Activated B cell treated with CpG ODN at 0.5 μM for 24 hours (primary cell): ENCODE measurements at regions not wholly inside any gene's neighbourhood (a gene's known extent, or its start where the extent isn't known, plus 50 kb on each side); places are given as distances from the start of the nearest gene placed in this dataset.

Experiments
- ATAC-seq: fragments of 200-7000 bp; cut with Tn5 transposase; one replicate; pipeline ENCODE4 v1.10.0; 2021; ENCODE audit warnings: low read depth, mild to moderate bottlenecking, moderate library complexity
- CTCF ChIA-PET: fragments of 350-600 bp; sonication (Branson Sonifier 250); formaldehyde crosslinking; loops from one replicate; lab custom pipeline; 2021; ENCODE audit warnings: antibody characterized with exemption; lab: Charles Lee
- POLR2A ChIA-PET: fragments of 350-600 bp; sonication (Branson Sonifier 250); formaldehyde crosslinking; loops from one replicate; lab custom pipeline; 2021; ENCODE audit warnings: antibody characterized with exemption; lab: Charles Lee
- DNase-seq: peaks from one replicate; pipeline ENCODE4 v3.0.0; 2022
- H3K27ac Mint-ChIP-seq: one replicate; pipeline ENCODE4 v1.8.0; 2020; ENCODE audit warnings: mixed read lengths
- H3K27me3 Mint-ChIP-seq: one replicate; pipeline ENCODE4 v1.8.0; 2021; ENCODE audit warnings: mixed read lengths
- H3K36me3 Mint-ChIP-seq: one replicate; pipeline ENCODE4 v1.8.0; 2021; ENCODE audit warnings: low read depth, mixed read lengths
- H3K4me1 Mint-ChIP-seq: one replicate; pipeline ENCODE4 v1.8.0; 2021; ENCODE audit warnings: mixed read lengths
- H3K4me3 Mint-ChIP-seq: one replicate; pipeline ENCODE4 v1.8.0; 2020; ENCODE audit warnings: mild to moderate bottlenecking, mixed read lengths
- H3K9me3 Mint-ChIP-seq: one replicate; pipeline ENCODE4 v1.8.0; 2020; ENCODE audit warnings: mixed read lengths
- intact Hi-C: fragments of 100-400 bp; cut with micrococcal nuclease; formaldehyde crosslinking; loops from one replicate; pipeline ENCODE4 v1.15.1; 2024
- TF ChIP-seq, protein P1 (sequence below): fragments of 200-600 bp; IDR thresholded peaks from one replicate; pipeline ENCODE4 v1.8.0; 2022; ENCODE audit warnings: antibody characterized with exemption, mild to moderate bottlenecking

GRCh38 chr11:128095466-128095981 is 491.8 kb downstream of the ETS1 start:
- DNase-seq (no peak), ATAC-seq (no peak)
- Mint-ChIP-seq H3K27ac (no peak overlapping the region), H3K27me3 (peaks cover 2% of the 10 kb centered on the region), H3K9me3 (no peaks in the 10 kb centered on the region), H3K4me3 (no peak overlapping the region), H3K36me3 (no peaks in the 10 kb centered on the region), H3K4me1 (no peaks in the 10 kb centered on the region)
- CTCF ChIA-PET: no interaction called here
- intact Hi-C loops: no loop called here
- POLR2A ChIA-PET: no interaction called here
- TF ChIP-seq, protein P1, sequence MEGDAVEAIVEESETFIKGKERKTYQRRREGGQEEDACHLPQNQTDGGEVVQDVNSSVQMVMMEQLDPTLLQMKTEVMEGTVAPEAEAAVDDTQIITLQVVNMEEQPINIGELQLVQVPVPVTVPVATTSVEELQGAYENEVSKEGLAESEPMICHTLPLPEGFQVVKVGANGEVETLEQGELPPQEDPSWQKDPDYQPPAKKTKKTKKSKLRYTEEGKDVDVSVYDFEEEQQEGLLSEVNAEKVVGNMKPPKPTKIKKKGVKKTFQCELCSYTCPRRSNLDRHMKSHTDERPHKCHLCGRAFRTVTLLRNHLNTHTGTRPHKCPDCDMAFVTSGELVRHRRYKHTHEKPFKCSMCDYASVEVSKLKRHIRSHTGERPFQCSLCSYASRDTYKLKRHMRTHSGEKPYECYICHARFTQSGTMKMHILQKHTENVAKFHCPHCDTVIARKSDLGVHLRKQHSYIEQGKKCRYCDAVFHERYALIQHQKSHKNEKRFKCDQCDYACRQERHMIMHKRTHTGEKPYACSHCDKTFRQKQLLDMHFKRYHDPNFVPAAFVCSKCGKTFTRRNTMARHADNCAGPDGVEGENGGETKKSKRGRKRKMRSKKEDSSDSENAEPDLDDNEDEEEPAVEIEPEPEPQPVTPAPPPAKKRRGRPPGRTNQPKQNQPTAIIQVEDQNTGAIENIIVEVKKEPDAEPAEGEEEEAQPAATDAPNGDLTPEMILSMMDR: no peak

- ChIA-PET CTCF (interaction anchor here (1.3 kb wide), 1 partner anchor 64 kb away, joined by 3 read pairs; no protein-coding TSS in a partner anchor), POLR2A (no interaction called here)
- H3K27ac Mint-ChIP-seq: no peak overlapping the region
- peaks cover 8% of the 10 kb centered on the region for H3K9me3 Mint-ChIP-seq
- no peaks in the 10 kb centered on the region for H3K4me1 Mint-ChIP-seq
- no peak for ATAC-seq
- no peak for DNase-seq
- TF ChIP-seq, protein P1: no peak
- H3K27me3 Mint-ChIP-seq: peaks cover 2% of the 10 kb centered on the region
- no peaks in the 10 kb centered on the region for H3K36me3 Mint-ChIP-seq
- intact Hi-C loops: no loop called here
- H3K4me3 Mint-ChIP-seq: no peak overlapping the region
Measured at GRCh38 chr11:128093689-128094088, 493.7 kb downstream of the ETS1 start.

- CTCF ChIA-PET: no interaction called here
Measured at GRCh38 chr11:128089962-128090361, 497.4 kb downstream of the ETS1 start.

DNA sequence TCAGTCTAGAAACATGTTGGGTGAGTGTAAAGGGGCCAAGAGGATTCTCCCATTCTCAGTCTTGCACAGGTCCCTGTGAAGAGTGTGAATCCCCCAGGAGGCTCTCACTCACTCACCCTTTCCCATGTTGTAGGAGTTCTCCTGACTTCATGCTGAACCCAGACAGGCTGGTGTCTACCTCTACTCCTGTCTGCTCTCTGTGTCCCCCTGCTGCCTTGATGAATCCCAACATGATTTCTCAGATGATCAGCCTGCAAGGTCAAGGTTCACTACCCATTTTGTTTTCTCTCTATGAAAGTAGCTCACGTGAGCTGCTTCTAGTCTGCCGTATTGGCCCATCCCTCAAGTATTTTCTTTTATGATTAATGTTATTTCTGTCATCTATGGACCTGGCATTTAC is 500.6 kb downstream of the ETS1 start:
- no peak for ATAC-seq
- H3K36me3 Mint-ChIP-seq: no peaks in the 10 kb centered on the region
- peaks cover 8% of the 10 kb centered on the region for H3K9me3 Mint-ChIP-seq
- TF ChIP-seq, protein P1: no peak
- ChIA-PET CTCF (no interaction called here), POLR2A (no interaction called here)
- intact Hi-C loops: no loop called here
- H3K4me1 Mint-ChIP-seq: no peaks in the 10 kb centered on the region
- no peak overlapping the region for H3K27ac Mint-ChIP-seq
- H3K4me3 Mint-ChIP-seq: no peak overlapping the region
- peaks cover 9% of the 10 kb centered on the region for H3K27me3 Mint-ChIP-seq
- DNase-seq: no peak

More at GRCh38 chr11:128089962-128090361, 497.4 kb downstream of the ETS1 start:
- no peak for ATAC-seq
- POLR2A ChIA-PET: no interaction called here
- Mint-ChIP-seq H3K27me3 (peaks cover 9% of the 10 kb centered on the region), H3K4me1 (no peaks in the 10 kb centered on the region), H3K36me3 (no peaks in the 10 kb centered on the region), H3K4me3 (no peak overlapping the region), H3K27ac (no peak overlapping the region), H3K9me3 (peaks cover 8% of the 10 kb centered on the region)
- intact Hi-C loops: no loop called here
- TF ChIP-seq, protein P1: no peak
- no peak for DNase-seq

- ATAC-seq (no peak), DNase-seq (no peak)
- TF ChIP-seq, protein P1: no peak
- ChIA-PET POLR2A (no interaction called here), CTCF (no interaction called here)
- peaks cover 6% of the 10 kb centered on the region for H3K9me3 Mint-ChIP-seq
- H3K36me3 Mint-ChIP-seq: no peaks in the 10 kb centered on the region
- no peak overlapping the region for H3K27ac Mint-ChIP-seq
- peaks cover 10% of the 10 kb centered on the region for H3K27me3 Mint-ChIP-seq
- intact Hi-C loops: no loop called here
- H3K4me1 Mint-ChIP-seq: no peaks in the 10 kb centered on the region
- no peak overlapping the region for H3K4me3 Mint-ChIP-seq
Measured at GRCh38 chr11:128085276-128085675, 502.1 kb downstream of the ETS1 start.
